HG02610 (cell line): ENCODE measurements at regions not wholly inside any gene's neighbourhood (a gene's known extent, or its start where the extent isn't known, plus 50 kb on each side); places are given as distances from the start of the nearest gene placed in this dataset.
A peak's percentile ranks its signal among the peaks of the same experiment; 100 is the strongest.
"Not testable (repeated sequence)": the region's sequence is repeated elsewhere in the genome, so short reads cannot be mapped to it uniquely, and the experiment has no call there.

ENCODE experiments used
- ATAC-seq: cut with Tn5 transposase; IDR thresholded peaks from one replicate; pipeline ENCODE4 v1.9.1; 2021; ENCODE audit warnings: mild to moderate bottlenecking, moderate library complexity; ENCODE audit not compliant: unreplicated experiment

DNA sequence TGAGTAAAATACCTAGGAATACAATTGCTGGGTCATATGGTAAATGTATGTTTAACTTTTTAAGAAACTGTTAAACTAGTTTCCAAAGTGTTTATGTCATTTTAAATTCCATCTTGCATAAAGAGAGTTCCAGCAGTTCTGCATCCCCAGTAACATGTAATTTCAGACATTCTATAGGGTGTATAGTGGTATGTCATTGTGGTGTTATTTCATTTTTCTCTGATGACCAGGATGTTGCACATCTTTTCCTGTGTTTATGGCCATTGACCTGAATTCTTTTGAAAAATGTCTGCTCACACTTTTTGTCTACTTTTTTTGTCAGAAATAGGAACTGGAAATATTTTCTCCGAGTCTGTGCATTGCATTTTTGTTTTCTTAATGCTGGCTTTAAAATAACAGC, 128.9 kb downstream of the TMEM200A start:
- no peak for ATAC-seq

- no peak for ATAC-seq
Measured at GRCh38 chr6:130500693-130501092, 134.9 kb downstream of the TMEM200A start.

DNA sequence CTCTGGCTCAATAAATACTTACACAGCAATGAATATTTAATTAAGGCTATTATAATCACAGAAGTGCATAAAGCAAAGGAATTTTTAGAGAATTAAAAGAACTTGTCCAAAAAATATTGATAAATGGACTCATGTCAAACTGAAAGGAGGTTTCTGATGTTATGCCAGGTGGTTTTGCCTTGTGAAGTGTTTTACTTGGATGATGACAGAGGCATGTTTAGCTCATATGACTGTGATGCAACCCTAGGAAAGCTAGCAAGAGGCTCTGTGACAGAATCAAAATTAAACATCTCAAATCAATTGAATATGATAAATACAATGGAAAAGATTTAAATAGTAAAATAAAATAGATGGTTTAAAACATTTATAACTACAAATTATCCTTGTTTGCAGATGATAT, 137.3 kb downstream of the TMEM200A start:
- ATAC-seq: no peak

DNA sequence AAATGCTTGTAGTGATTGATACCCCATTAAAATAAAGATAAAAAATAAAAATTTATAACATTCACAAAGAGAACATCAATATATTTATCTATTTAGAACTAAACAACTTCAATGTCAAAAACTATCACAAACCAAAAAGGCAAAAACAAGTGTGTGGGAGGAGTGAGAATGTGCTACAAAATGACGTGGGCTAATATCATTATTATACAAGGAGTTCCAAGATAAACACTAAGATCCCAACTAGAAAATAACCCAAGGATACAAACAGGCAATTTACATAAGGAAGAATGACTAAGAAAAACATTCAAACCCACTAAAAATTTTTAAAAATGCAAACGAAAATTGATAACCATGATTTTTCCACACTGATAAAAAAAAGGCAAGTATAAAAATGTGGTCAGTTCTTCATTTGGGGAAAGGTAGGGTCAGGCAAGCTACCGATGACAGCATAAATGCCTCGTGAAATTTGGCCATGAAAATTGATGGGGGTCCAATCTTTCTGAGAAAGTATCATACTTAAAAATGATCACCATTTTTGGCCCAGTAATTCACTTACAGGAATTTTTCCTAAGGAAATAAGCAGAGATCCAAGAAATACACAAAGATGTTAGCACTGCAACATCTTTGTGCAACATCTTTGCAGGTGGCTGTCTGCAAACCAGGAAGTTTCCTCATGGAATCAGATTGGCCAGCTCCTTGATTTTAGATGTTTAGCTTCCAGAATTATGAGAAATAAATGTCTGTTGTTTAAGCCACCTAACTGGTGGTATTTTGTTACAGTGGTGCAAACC, 140.2 kb downstream of the TMEM200A start:
- ATAC-seq: no peak

- not testable (repeated sequence) for ATAC-seq
Measured at GRCh38 chr6:130507005-130507665, 141.3 kb downstream of the TMEM200A start.

GRCh38 chr6:130507666-130508028, 141.8 kb downstream of the TMEM200A start:
- ATAC-seq: no peak

DNA sequence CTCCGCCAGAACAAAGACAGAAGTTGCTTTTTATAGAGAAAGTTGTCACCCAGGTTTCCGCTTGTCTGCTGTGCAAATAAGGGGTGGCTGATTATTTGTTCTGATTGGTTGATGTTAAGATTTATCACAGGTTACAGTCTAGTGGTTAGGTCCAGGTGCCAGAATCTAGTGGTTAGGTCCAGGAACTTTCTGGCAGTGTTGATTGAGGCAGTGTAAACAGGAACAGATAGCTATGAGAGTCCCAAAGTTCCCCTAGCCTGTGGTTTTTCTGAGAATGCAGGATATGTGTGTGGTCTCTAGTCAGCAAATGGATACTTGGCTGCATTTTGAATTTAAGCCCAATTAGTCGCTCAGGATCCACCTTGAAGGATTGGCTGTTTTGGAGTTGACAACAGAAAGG, 148.0 kb downstream of the TMEM200A start:
- ATAC-seq: peak; percentile 62

DNA sequence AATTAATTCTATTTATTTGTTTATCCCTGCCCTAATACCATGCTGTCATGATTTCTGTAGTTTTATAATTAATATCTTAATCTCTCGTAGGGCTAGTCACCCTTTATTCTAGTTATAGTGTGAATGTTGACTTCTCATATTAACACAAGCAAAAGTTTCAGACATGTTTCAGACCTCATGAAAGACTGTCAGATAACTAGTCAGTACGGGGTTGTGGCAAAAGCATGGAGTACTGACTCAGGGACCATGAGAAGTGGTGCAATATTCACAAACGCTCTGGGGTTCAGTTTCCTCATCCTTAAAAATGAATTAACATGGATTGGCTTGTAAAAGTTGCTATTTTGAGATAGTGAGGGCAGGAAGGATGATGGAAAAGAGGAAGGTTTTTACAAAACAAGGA, 148.9 kb downstream of the TMEM200A start:
- ATAC-seq: no peak

GRCh38 chr6:130515306-130515705, 149.5 kb downstream of the TMEM200A start:
- no peak for ATAC-seq

DNA sequence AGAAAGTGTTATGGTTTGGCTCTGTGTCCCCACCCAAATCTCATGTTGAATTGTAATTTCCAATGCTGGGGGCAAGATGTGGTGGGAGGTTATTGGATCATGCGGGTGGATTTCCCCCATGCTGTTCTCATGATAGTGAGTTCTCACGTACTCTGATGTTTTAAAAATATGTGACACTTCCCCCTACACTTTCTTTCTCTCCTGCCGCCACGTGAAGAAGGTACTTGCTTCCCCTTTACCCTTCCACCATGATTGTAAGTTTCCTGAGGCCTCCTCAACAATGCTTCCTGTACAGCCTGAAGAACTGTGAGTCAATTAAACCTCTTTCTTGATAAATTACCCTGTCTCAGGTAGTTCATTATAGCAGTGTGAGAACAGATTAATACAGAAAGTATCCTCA, 150.8 kb downstream of the TMEM200A start:
- ATAC-seq: no peak

DNA sequence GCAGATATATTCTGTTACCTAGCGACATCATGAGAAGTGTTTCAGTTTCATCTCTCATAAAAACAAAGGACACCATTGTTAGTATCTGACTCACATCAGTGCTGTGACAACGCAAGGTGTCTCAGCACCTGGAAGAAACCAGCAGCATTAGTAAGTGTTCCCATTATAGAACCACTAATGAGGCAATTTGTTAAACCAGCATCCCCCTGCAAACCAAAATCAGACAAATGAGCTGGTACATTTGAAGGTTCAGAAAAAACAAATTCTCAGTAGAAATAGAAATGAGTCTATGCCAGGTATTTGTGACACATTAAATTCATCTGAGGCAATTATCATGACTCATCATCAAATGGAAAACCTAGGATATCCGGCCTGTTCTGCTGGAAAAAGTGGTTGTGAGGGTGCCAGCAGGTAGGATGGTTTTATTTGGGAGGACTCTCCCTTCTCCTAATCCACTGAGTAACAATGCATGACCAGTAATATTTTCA, 151.7 kb downstream of the TMEM200A start:
- peak; percentile 85 for ATAC-seq

DNA sequence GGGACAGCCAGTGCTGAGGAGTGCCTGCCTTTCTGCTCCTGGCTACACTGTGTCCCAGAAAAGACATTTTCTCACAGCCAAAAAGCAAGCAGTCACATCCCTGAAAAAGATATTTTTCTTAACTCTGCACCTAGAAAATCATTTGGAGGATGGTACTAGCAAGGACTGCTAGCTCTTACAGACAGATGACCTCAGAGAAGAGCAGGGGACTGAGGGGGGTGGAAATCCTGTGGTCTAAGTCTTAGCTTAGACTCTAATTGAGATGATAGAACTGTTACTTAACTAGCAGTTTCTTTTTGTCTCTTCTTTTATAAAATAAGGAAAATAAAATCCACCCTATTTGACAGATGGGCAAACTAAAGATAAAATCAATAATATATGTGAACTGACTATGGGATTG, 152.8 kb downstream of the TMEM200A start:
- ATAC-seq: no peak

DNA sequence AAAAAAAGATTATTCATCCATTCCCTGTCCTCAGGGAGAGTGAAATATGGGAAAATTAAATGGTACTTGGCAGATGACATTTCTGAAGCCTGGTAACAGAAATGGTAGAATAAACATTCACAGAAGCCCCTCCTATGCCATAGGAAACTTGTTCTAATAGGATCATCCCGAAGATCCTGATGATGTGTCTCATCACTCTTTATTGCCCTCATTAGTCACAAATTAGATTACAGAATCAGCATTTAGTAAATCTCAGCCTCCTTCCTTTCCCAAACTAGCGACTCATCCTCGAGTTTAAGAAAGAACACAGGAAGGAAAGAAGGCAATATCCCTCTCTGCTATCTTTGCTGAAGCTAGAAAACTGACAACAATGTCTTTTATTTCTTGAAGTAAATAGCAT, 154.4 kb downstream of the TMEM200A start:
- no peak for ATAC-seq

GRCh38 chr6:130520801-130521200, 155.0 kb downstream of the TMEM200A start:
- ATAC-seq: no peak

- peak; percentile 36 for ATAC-seq
Measured at GRCh38 chr6:130524552-130524951, 158.7 kb downstream of the TMEM200A start.

- peak; percentile 47 for ATAC-seq
Measured at GRCh38 chr6:130525408-130525807, 159.6 kb downstream of the TMEM200A start.

DNA sequence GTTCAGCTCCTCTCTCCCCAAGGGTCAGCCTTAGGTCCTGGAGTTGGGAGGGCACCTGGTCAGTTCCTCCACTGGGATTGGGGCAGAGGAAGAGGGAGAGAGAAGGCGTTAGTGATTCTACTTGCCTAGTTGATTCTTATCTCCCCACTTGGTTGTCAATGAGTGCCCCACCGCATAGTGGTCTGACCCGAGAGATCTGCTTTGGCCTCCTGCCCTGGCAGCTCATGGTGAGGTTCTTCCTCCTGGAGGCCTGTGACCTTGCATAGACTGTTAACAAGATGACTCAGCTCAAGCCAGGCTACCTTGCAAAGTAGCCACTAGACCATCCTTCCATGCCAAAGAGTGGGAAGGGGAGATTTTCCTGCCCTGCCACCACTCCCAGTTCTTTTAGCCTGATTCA, 160.6 kb downstream of the TMEM200A start:
- ATAC-seq: no peak

DNA sequence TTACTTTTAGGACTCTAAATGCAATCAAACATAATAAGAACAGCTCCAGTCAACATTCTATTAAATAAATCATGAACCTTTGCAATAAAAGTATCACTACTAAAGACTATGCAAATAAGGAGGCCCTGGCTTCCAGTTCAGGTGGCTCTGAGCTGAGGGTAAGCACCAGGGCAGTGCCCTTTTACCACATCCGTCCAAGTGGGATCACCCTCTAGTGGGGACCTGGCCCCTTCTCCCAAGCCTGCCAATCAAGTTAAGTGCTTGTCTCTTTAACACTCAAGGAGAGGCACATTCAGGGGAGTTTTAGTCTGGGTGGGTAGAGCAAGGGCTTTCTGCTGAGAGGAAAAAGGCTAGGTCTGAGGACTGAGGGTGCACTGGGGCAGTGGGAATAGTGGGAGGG, 161.4 kb downstream of the TMEM200A start:
- no peak for ATAC-seq

- ATAC-seq: no peak
Measured at GRCh38 chr6:130529569-130530149, 163.8 kb downstream of the TMEM200A start.

DNA sequence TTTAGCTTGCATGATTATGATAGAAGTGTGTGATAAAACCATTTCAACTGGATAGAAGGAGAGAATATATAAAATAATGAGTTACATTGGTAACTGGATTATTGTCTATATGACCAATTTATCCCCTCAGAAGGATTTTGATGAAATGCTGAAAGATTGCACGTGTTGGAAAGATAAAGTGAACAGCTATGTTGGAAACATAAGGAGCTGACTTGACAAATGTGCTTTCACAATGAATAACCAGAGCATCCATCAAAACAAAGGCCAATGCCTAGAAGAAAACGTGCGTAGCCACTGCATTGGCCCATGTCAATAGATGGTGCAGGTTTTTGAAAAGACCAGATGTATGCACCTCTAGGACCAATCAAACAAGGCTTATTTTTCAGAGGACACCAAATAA, 168.8 kb downstream of the TMEM200A start:
- no peak for ATAC-seq

GRCh38 chr6:130535242-130535641, 169.4 kb downstream of the TMEM200A start:
- no peak for ATAC-seq

DNA sequence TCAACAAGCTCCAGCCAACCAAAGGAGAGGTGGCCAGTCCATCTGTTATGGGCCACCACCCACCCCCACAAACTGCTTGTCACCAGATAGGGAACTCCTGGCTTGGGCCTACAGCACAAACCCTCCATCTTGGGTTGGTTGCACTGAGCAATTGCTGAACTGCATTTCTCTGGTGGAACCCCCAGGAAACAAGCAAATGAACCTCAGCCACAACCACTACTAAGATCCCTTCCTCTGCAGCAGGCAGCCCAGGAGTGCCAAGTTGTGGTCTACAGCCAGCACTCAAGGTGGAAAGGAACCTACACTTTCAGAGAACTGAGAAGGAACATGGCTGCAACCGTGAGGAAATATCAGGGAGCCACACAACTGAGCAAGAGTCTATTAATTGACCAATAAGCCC, 171.6 kb downstream of the TMEM200A start:
- no peak for ATAC-seq
